BLaER1 treated with 17β-estradiol and CSF1 and Interleukin-3, amounts not matched to agents 10 nM and 100 nM (cell line): ENCODE measurements at regions not wholly inside any gene's neighbourhood (a gene's known extent, or its start where the extent isn't known, plus 50 kb on each side); places are given as distances from the start of the nearest gene placed in this dataset.

Experiments
- H3K27ac ChIP-seq, 11 experiments: shearing (Covaris generic); formaldehyde crosslinking; 2 replicates each; pipeline ENCODE4 v1.8.1; 2022
- H3K27me3 ChIP-seq, 11 experiments: shearing (Covaris generic); formaldehyde crosslinking; 2 replicates each; pipeline ENCODE4 v1.8.1; 2022
- H3K36me3 ChIP-seq, 11 experiments: shearing (Covaris generic); formaldehyde crosslinking; 2 replicates each; pipeline ENCODE4 v1.8.1; 2022
- H3K4me1 ChIP-seq, 10 experiments: shearing (Covaris generic); formaldehyde crosslinking; 2 replicates each; pipeline ENCODE4 v1.8.1; 2022
- H3K4me2 ChIP-seq, 11 experiments: shearing (Covaris generic); formaldehyde crosslinking; 2 replicates each; pipeline ENCODE4 v1.8.1; 2022
- H3K4me3 ChIP-seq, 10 experiments: shearing (Covaris generic); formaldehyde crosslinking; 2 replicates each; pipeline ENCODE4 v1.8.1; 2022
- H3K9ac ChIP-seq, 11 experiments: shearing (Covaris generic); formaldehyde crosslinking; 2 replicates each; pipeline ENCODE4 v1.8.1; 2022
- H3K9me3 ChIP-seq, 11 experiments: shearing (Covaris generic); formaldehyde crosslinking; replicated peaks in 1 of 11; 2 replicates each; pipeline ENCODE4 v1.8.1; 2022
- H4K20me1 ChIP-seq, 11 experiments: shearing (Covaris generic); formaldehyde crosslinking; 2 replicates each; pipeline ENCODE4 v1.8.1; 2022
- Cebpa-rat ChIP-seq, 11 experiments: shearing (Covaris generic); IDR thresholded peaks; 2 replicates each; pipeline ENCODE4 v1.8.1; 2022

- Histone ChIP-seq H3K36me3 (no peaks in the 10 kb centered on the region), H3K27ac (no peak overlapping the region), H4K20me1 (no peaks in the 10 kb centered on the region), H3K4me3 (no peak overlapping the region), H3K4me1 (no peaks in the 10 kb centered on the region), H3K4me2 (no peak overlapping the region), H3K27me3 (no peaks in the 10 kb centered on the region), H3K9me3 (peaks cover 0 to 10% (median 0%) of the 10 kb centered on the region in 11 experiments; a peak in 1 of 22 replicates), H3K9ac (no peak overlapping the region)
- no peak for TF ChIP-seq Cebpa-rat (IDR thresholded peaks at IDR 0.05)
These were observed 340.2 kb upstream of the ADAMTS9 start for GRCh38 chr3:65028024-65028423.

- Histone ChIP-seq H3K27ac (no peak overlapping the region), H3K9ac (no peak overlapping the region), H3K9me3 (peaks cover 0 to 10% (median 0%) of the 10 kb centered on the region in 11 experiments; a peak in 1 of 22 replicates), H4K20me1 (no peaks in the 10 kb centered on the region), H3K4me2 (no peak overlapping the region), H3K27me3 (no peaks in the 10 kb centered on the region), H3K4me3 (no peak overlapping the region), H3K36me3 (no peaks in the 10 kb centered on the region), H3K4me1 (no peaks in the 10 kb centered on the region)
- no peak for TF ChIP-seq Cebpa-rat (IDR thresholded peaks at IDR 0.05)
These were observed 339.5 kb upstream of the ADAMTS9 start for GRCh38 chr3:65027335-65027734.

- Histone ChIP-seq H3K4me3 (no peak overlapping the region), H3K9me3 (peaks cover 0 to 10% (median 0%) of the 10 kb centered on the region in 11 experiments; a peak in 1 of 22 replicates), H3K9ac (no peak overlapping the region), H4K20me1 (no peaks in the 10 kb centered on the region), H3K27ac (no peak overlapping the region), H3K36me3 (no peaks in the 10 kb centered on the region), H3K4me1 (no peaks in the 10 kb centered on the region), H3K4me2 (no peak overlapping the region), H3K27me3 (no peaks in the 10 kb centered on the region)
- TF ChIP-seq Cebpa-rat (IDR thresholded peaks at IDR 0.05) = no peak
These were observed 338.4 kb upstream of the ADAMTS9 start for GRCh38 chr3:65026151-65026550.

GRCh38 chr3:65024148-65024547 is 336.3 kb upstream of the ADAMTS9 start:
- Histone ChIP-seq H3K27ac (no peak overlapping the region), H3K9me3 (peaks cover 0 to 10% (median 0%) of the 10 kb centered on the region in 11 experiments; a peak in 1 of 22 replicates), H3K9ac (no peak overlapping the region), H3K4me3 (no peak overlapping the region), H3K27me3 (no peaks in the 10 kb centered on the region), H3K36me3 (no peaks in the 10 kb centered on the region), H3K4me2 (no peak overlapping the region), H3K4me1 (no peaks in the 10 kb centered on the region), H4K20me1 (no peaks in the 10 kb centered on the region)
- TF ChIP-seq Cebpa-rat (IDR thresholded peaks at IDR 0.05) = no peak

GRCh38 chr3:65020281-65021160 is 332.7 kb upstream of the ADAMTS9 start:
- Histone ChIP-seq H4K20me1 (no peaks in the 10 kb centered on the region), H3K9me3 (no peaks in the 10 kb centered on the region), H3K36me3 (no peaks in the 10 kb centered on the region), H3K9ac (no peak overlapping the region), H3K27ac (no peak overlapping the region), H3K4me1 (no peaks in the 10 kb centered on the region), H3K4me2 (no peak overlapping the region), H3K27me3 (no peaks in the 10 kb centered on the region), H3K4me3 (no peak overlapping the region)
- no peak for TF ChIP-seq Cebpa-rat (IDR thresholded peaks at IDR 0.05)

GRCh38 chr3:65019443-65020055 is 331.7 kb upstream of the ADAMTS9 start:
- Histone ChIP-seq H3K36me3 (no peaks in the 10 kb centered on the region), H3K27me3 (no peaks in the 10 kb centered on the region), H3K27ac (no peak overlapping the region), H3K4me1 (no peaks in the 10 kb centered on the region), H3K9me3 (no peaks in the 10 kb centered on the region), H3K4me2 (no peak overlapping the region), H3K4me3 (no peak overlapping the region), H4K20me1 (no peaks in the 10 kb centered on the region), H3K9ac (no peak overlapping the region)
- no peak for TF ChIP-seq Cebpa-rat (IDR thresholded peaks at IDR 0.05)

- Histone ChIP-seq H3K9ac (no peak overlapping the region), H3K4me3 (no peak overlapping the region), H3K27me3 (no peaks in the 10 kb centered on the region), H4K20me1 (no peaks in the 10 kb centered on the region), H3K9me3 (peaks cover 0 to 5% (median 0%) of the 10 kb centered on the region in 11 experiments; a peak in 5 of 22 replicates), H3K4me2 (no peak overlapping the region), H3K27ac (no peak overlapping the region), H3K36me3 (no peaks in the 10 kb centered on the region), H3K4me1 (no peaks in the 10 kb centered on the region)
- TF ChIP-seq Cebpa-rat (IDR thresholded peaks at IDR 0.05) = no peak
These were observed 331.0 kb upstream of the ADAMTS9 start for GRCh38 chr3:65018801-65019200.

GRCh38 chr3:65017359-65017758 is 329.6 kb upstream of the ADAMTS9 start:
- Histone ChIP-seq H3K4me1 (no peaks in the 10 kb centered on the region), H3K4me2 (no peak overlapping the region), H3K9ac (no peak overlapping the region), H3K27ac (no peak overlapping the region), H3K9me3 (peaks cover 0 to 14% (median 6%) of the 10 kb centered on the region in 11 experiments; a peak in 11 of 22 replicates), H4K20me1 (no peaks in the 10 kb centered on the region), H3K27me3 (no peaks in the 10 kb centered on the region), H3K36me3 (no peaks in the 10 kb centered on the region), H3K4me3 (no peak overlapping the region)
- no peak for TF ChIP-seq Cebpa-rat (IDR thresholded peaks at IDR 0.05)

- Histone ChIP-seq H3K27ac (no peak overlapping the region), H3K9ac (no peak overlapping the region), H4K20me1 (no peaks in the 10 kb centered on the region), H3K27me3 (no peaks in the 10 kb centered on the region), H3K4me2 (no peak overlapping the region), H3K4me1 (no peaks in the 10 kb centered on the region), H3K36me3 (no peaks in the 10 kb centered on the region), H3K4me3 (no peak overlapping the region), H3K9me3 (peaks cover 0 to 14% (median 6%) of the 10 kb centered on the region in 11 experiments; a peak in 11 of 22 replicates)
- no peak for TF ChIP-seq Cebpa-rat (IDR thresholded peaks at IDR 0.05)
These were observed 327.9 kb upstream of the ADAMTS9 start for GRCh38 chr3:65015711-65016110.
